Neural progenitor cell (in vitro differentiated cells): ENCODE measurements at regions not wholly inside any gene's neighbourhood (a gene's known extent, or its start where the extent isn't known, plus 50 kb on each side); places are given as distances from the start of the nearest gene placed in this dataset.

Source experiments
- DNase-seq: peaks from one replicate; pipeline ENCODE4 v3.0.0-alpha.2; 2016; ENCODE audit warnings: low spot score
- H2AFZ ChIP-seq: fragments of 200-600 bp; sonication (generic); replicated peaks from 2 replicates; pipeline ENCODE4 v1.6.1; 2016; ENCODE audit warnings: antibody characterized with exemption
- H3F3A ChIP-seq: fragments of 200-600 bp; sonication (generic); 2 replicates; pipeline ENCODE4 v1.6.1; 2016; ENCODE audit warnings: antibody characterized with exemption, low read depth
- H3K27ac ChIP-seq: fragments of 200-600 bp; sonication (generic); 2 replicates; pipeline ENCODE4 v1.5.1; 2016; ENCODE audit warnings: mild to moderate bottlenecking
- H3K27me3 ChIP-seq: fragments of 200-600 bp; sonication (generic); 2 replicates; pipeline ENCODE4 v1.6.1; 2016; ENCODE audit warnings: mild to moderate bottlenecking, moderate library complexity
- H3K36me3 ChIP-seq: fragments of 200-600 bp; sonication (generic); 2 replicates; pipeline ENCODE4 v1.5.1; 2016
- H3K4me1 ChIP-seq: fragments of 200-600 bp; sonication (generic); 2 replicates; pipeline ENCODE4 v1.6.1; 2016; ENCODE audit warnings: mixed run types
- H3K4me2 ChIP-seq: fragments of 200-600 bp; sonication (generic); 2 replicates; pipeline ENCODE4 v1.6.1; 2016
- H3K4me3 ChIP-seq: fragments of 200-600 bp; sonication (generic); 2 replicates; pipeline ENCODE4 v1.5.1; 2016
- H3K79me2 ChIP-seq: fragments of 200-600 bp; sonication (generic); 2 replicates; pipeline ENCODE4 v1.6.1; 2016; ENCODE audit warnings: low read depth
- H3K9ac ChIP-seq: fragments of 200-600 bp; sonication (generic); 2 replicates; pipeline ENCODE4 v1.6.1; 2016
- H3K9me3 ChIP-seq: fragments of 200-600 bp; sonication (generic); 2 replicates; pipeline ENCODE4 v1.5.1; 2016; ENCODE audit warnings: low read depth
- H4K20me1 ChIP-seq: fragments of 200-600 bp; sonication (generic); 2 replicates; pipeline ENCODE4 v1.6.1; 2016; ENCODE audit warnings: low read depth
- H3K27ac Mint-ChIP-seq: 3 replicates; pipeline ENCODE4 v1.8.0; 2021; ENCODE audit warnings: mixed read lengths
- H3K27me3 Mint-ChIP-seq: 2 replicates; pipeline ENCODE4 v1.8.0; 2022; ENCODE audit warnings: low read depth, mild to moderate bottlenecking, inconsistent platforms, moderate library complexity, mixed read lengths; ENCODE audit not compliant: insufficient read depth
- H3K36me3 Mint-ChIP-seq: 3 replicates; pipeline ENCODE4 v1.8.0; 2021; ENCODE audit warnings: mixed read lengths
- H3K4me1 Mint-ChIP-seq: 3 replicates; pipeline ENCODE4 v1.8.0; 2021; ENCODE audit warnings: mixed read lengths
- H3K4me3 Mint-ChIP-seq: 3 replicates; pipeline ENCODE4 v1.8.0; 2021; ENCODE audit warnings: mild to moderate bottlenecking, moderate library complexity, mixed read lengths
- H3K9me3 Mint-ChIP-seq: 3 replicates; pipeline ENCODE4 v1.8.0; 2020; ENCODE audit warnings: mixed read lengths
- CTCF ChIP-seq: fragments of 200-600 bp; sonication (generic); IDR thresholded peaks from 2 replicates; pipeline ENCODE4 v1.5.1; 2017; ENCODE audit warnings: antibody characterized with exemption, mild to moderate bottlenecking
- EZH2 ChIP-seq: fragments of 200-600 bp; sonication (generic); IDR thresholded peaks from 2 replicates; pipeline ENCODE4 v1.6.1; 2017; ENCODE audit warnings: antibody characterized with exemption, mild to moderate bottlenecking, moderate library complexity
- EZH2phosphoT487 ChIP-seq: fragments of 200-600 bp; sonication (generic); IDR thresholded peaks from 2 replicates; pipeline ENCODE4 v1.6.1; 2017; ENCODE audit warnings: antibody characterized with exemption

- Histone ChIP-seq H3K9ac (no peak overlapping the region), H3F3A (no peaks in the 10 kb centered on the region), H3K27me3 (no peaks in the 10 kb centered on the region), H3K9me3 (no peaks in the 10 kb centered on the region), H2AFZ (no peak overlapping the region), H4K20me1 (no peaks in the 10 kb centered on the region), H3K4me2 (no peak overlapping the region), H3K4me1 (no peaks in the 10 kb centered on the region), H3K27ac (no peak overlapping the region), H3K4me3 (no peak overlapping the region), H3K36me3 (no peaks in the 10 kb centered on the region), H3K79me2 (no peaks in the 10 kb centered on the region)
- no peaks in the 10 kb centered on the region for H3K4me1 Mint-ChIP-seq
- TF ChIP-seq EZH2 (no peak), EZH2phosphoT487 (no peak), CTCF (no peak)
- no peak overlapping the region for H3K27ac Mint-ChIP-seq
- no peaks in the 10 kb centered on the region for H3K36me3 Mint-ChIP-seq
- no peak for DNase-seq
- H3K27me3 Mint-ChIP-seq = no peaks in the 10 kb centered on the region
- peaks cover 15% of the 10 kb centered on the region for H3K9me3 Mint-ChIP-seq
- H3K4me3 Mint-ChIP-seq = no peak overlapping the region
Measured at GRCh38 chr1:166221316-166221715, 54.5 kb upstream of the FAM78B start.

DNA sequence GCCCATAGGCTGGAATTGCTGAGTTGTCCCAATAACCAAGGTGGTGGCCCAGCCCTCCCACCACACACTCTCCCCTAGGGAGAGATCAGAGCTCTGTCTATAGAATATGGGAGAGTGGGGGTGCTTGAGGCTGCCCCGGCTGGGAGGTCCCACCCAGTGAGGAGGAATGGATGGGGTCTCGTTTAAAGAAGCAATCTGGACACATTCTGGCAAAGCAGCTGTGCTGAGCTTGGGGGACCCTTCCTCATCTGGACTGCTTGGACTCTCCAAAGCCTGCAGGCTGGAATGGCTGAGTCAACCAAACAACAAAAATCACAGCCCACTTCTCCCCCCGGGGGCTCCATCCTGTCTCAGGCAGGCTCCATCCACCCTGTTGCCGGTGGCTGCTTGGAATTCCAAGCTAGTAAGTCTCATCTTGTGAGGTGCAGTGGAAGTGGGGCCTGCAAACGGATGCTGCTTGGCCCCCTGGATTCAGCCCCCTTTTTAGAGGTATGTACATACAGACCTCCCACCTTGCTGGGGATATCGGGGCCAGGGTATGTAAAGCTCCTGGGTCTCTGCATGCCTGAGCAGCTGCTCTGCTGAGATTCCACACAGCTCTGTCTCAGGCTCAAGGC is 67.1 kb upstream of the FAM78B start:
- H3K4me1 Mint-ChIP-seq = no peaks in the 10 kb centered on the region
- no peak overlapping the region for H3K27ac Mint-ChIP-seq
- H3K36me3 Mint-ChIP-seq = no peaks in the 10 kb centered on the region
- Histone ChIP-seq H3F3A (no peaks in the 10 kb centered on the region), H3K27me3 (no peaks in the 10 kb centered on the region), H2AFZ (no peak overlapping the region), H3K9me3 (no peaks in the 10 kb centered on the region), H3K4me1 (no peaks in the 10 kb centered on the region), H3K9ac (no peak overlapping the region), H3K36me3 (no peaks in the 10 kb centered on the region), H4K20me1 (no peaks in the 10 kb centered on the region), H3K79me2 (no peaks in the 10 kb centered on the region), H3K4me2 (no peak overlapping the region), H3K4me3 (no peak overlapping the region), H3K27ac (no peak overlapping the region)
- no peak for DNase-seq
- no peaks in the 10 kb centered on the region for H3K27me3 Mint-ChIP-seq
- no peak overlapping the region for H3K4me3 Mint-ChIP-seq
- peaks cover 6% of the 10 kb centered on the region for H3K9me3 Mint-ChIP-seq
- TF ChIP-seq CTCF (no peak), EZH2phosphoT487 (no peak), EZH2 (no peak)

GRCh38 chr1:166235728-166236127 is 68.9 kb upstream of the FAM78B start:
- Histone ChIP-seq H4K20me1 (no peaks in the 10 kb centered on the region), H3K27me3 (no peaks in the 10 kb centered on the region), H3K9me3 (no peaks in the 10 kb centered on the region), H3K4me2 (no peak overlapping the region), H2AFZ (no peak overlapping the region), H3K79me2 (no peaks in the 10 kb centered on the region), H3K27ac (no peak overlapping the region), H3K4me3 (no peak overlapping the region), H3K4me1 (no peaks in the 10 kb centered on the region), H3K9ac (no peak overlapping the region), H3K36me3 (no peaks in the 10 kb centered on the region), H3F3A (no peaks in the 10 kb centered on the region)
- Mint-ChIP-seq H3K36me3 (no peaks in the 10 kb centered on the region), H3K27ac (no peak overlapping the region), H3K27me3 (no peaks in the 10 kb centered on the region), H3K4me3 (no peak overlapping the region), H3K9me3 (peaks cover 5% of the 10 kb centered on the region), H3K4me1 (no peaks in the 10 kb centered on the region)
- no peak for TF ChIP-seq EZH2
- no peak for TF ChIP-seq EZH2phosphoT487
- no peak for TF ChIP-seq CTCF
- no peak for DNase-seq
